CD4-positive, alpha-beta T cell treated with Interleukin-1 beta for 1 hour (primary cell): ENCODE measurements at regions not wholly inside any gene's neighbourhood (a gene's known extent, or its start where the extent isn't known, plus 50 kb on each side); places are given as distances from the start of the nearest gene placed in this dataset.
"Not testable (repeated sequence)": the region's sequence is repeated elsewhere in the genome, so short reads cannot be mapped to it uniquely, and the experiment has no call there.

Experiments
- DNase-seq, 2 donors: peaks; one replicate each; pipeline ENCODE4 v3.0.0-alpha.2; 2020 to 2022

- DNase-seq = no peak
These were observed 513.4 kb downstream of the ZNF385D start for GRCh38 chr3:21237638-21238037.

DNA sequence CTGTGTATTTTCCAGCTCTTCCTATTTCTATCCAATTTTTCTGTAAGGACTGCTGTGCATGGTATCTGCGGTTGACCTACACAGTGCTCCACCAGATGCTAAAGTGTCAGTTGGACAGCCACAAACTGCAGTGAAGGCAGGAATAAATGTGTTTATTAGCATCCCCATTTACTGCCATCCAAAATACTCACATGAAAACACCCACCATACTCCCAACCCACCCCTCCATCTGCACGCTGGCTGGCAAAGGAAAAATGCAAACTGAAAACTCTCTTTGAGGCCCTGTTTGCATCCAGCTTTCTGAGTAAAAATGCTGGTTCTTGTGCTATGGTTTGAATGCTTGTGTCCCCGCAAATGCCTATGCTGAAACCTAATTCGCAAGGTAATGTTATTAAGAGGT is 515.5 kb downstream of the ZNF385D start:
- no peak for DNase-seq

- no peak for DNase-seq
These were observed 516.1 kb downstream of the ZNF385D start for GRCh38 chr3:21234933-21235332.

DNA sequence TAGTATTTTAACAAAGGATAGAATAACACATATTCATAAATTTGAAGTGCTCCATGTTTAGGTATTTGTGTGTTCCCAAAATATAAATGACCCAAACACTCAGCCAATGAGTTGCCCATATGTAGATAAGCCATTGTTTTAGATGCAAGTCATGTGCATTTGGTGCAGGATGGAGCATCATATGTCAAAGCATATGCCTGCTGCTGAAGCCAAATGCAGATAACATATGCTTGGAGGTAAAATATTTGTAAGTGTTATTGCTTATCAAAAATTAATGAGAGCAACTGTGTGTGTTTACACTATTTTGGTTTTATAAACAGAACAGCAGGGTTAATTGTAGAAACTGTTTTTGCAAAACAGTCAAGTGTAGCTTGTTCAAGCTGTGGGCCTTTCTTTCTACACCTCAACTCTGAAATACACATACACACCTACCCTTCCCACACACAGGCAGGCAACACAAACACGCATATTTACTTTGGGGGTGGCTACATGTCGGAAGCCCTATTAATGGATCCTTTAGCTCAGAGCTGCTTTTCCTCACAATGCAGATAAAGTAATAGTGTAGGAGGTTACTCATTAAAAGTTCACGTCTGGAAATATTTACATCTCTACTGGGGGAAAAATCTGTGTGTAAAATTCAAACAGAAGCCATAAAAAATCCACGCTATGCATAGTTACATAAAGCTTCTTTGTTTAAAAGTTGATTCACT is 521.4 kb downstream of the ZNF385D start:
- no peak for DNase-seq

GRCh38 chr3:21226086-21226485 is 524.9 kb downstream of the ZNF385D start:
- DNase-seq = no peak

DNA sequence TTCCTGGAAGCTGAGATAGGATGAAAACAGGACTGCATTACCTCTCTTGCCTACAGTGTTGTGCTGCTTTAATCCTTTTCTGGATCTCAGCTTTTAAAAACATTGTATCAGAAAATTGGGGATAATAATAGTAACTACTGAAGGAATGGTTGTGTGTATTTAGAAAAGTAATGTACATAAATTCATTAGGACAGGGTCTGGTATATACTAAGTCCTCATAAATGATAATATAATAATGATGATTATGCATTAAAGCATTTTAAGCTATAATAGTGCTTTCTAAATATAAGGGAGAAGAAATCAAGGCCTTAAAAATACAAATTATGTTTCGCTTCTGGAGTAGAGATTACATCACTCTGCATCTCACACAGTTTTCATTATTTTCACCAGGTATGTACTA is 530.1 kb downstream of the ZNF385D start:
- no peak for DNase-seq

GRCh38 chr3:21216598-21216997 is 534.4 kb downstream of the ZNF385D start:
- DNase-seq = no peak

GRCh38 chr3:21204122-21204521 is 546.9 kb downstream of the ZNF385D start:
- not testable (repeated sequence) for DNase-seq

DNA sequence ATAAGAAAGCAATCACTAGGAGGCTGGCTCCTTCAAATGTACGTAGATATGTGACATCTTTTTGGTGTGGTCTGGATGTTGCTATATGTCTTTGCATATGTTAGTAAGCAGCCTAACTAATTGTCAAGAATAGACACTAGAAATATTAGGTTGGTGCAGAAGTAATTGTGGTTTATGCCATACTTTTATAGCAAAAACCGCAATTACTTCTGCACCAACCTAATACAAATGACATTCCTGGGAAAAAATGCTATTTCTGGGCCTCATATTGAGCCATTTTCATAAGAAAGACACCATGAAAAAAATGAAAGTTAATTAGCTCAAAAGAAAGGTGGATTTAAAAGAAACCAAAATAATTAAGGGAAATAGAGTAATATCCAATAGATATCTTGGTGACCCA is 555.8 kb downstream of the ZNF385D start:
- DNase-seq = no peak

GRCh38 chr3:21194036-21194435 is 557.0 kb downstream of the ZNF385D start:
- DNase-seq = not testable (repeated sequence)

- DNase-seq = no peak
These were observed 562.6 kb downstream of the ZNF385D start for GRCh38 chr3:21188459-21188858.

GRCh38 chr3:21185816-21186314 is 565.1 kb downstream of the ZNF385D start:
- no peak for DNase-seq

GRCh38 chr3:21174461-21174860 is 576.5 kb downstream of the ZNF385D start:
- DNase-seq = no peak

GRCh38 chr3:21170964-21171363 is 580.0 kb downstream of the ZNF385D start:
- DNase-seq = no peak

DNA sequence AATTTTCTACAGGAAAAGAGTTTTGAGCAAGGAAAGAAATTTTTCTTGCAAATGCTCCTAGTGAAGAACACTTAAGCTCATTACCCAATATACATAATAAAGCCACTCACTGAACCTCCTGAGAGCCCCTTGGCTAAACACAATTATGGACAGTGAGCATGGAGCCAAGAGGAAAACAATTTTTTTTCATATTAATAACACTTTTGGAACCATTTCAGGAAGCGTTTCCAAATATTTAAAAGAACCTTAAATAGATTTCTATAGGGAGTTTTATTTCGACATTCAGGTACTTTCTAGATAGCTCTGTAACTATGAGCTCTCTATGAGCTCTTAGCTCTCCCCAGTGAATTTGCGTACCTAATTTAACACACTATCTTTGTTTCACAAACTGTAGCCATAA is 581.1 kb downstream of the ZNF385D start:
- DNase-seq = no peak

DNA sequence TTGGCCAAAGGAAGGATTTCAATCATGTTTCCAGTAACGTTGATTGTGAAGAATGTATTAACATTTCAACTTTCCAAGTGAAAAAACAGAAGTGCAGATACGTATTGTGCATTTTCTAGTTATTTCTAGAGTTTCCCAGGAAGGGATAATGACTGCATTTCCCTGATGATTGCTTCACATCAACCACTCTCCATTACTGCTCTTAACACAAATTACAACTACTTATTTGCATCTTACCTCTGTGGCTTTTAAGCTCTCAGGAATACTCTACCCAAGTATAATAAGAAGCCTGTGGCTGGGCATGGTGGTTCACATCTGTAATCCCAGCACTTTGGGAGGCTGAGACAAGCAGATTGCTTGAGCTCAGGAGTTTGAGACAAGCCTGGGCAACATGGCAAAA is 582.5 kb downstream of the ZNF385D start:
- DNase-seq = no peak

DNA sequence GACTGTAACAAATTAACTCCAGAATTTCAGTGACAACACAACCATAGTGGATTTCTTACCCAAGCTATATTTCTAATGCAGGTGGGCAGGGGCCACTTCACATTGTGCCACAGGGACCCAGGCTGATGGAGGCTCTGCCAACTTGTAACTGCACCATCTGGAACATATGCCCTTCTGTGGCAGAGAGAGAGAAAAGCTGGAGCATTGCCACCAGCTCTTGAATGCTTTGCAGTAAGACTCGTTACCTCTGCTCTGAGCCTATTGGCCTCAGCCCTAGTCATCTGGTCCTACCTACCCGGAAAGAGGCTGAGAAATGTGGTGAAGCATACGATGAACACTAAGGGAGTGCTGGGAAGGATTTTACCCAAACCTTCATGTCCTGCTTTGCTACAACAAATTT is 587.1 kb downstream of the ZNF385D start:
- no peak for DNase-seq

- no peak for DNase-seq
These were observed 591.5 kb downstream of the ZNF385D start for GRCh38 chr3:21159543-21159906.

DNA sequence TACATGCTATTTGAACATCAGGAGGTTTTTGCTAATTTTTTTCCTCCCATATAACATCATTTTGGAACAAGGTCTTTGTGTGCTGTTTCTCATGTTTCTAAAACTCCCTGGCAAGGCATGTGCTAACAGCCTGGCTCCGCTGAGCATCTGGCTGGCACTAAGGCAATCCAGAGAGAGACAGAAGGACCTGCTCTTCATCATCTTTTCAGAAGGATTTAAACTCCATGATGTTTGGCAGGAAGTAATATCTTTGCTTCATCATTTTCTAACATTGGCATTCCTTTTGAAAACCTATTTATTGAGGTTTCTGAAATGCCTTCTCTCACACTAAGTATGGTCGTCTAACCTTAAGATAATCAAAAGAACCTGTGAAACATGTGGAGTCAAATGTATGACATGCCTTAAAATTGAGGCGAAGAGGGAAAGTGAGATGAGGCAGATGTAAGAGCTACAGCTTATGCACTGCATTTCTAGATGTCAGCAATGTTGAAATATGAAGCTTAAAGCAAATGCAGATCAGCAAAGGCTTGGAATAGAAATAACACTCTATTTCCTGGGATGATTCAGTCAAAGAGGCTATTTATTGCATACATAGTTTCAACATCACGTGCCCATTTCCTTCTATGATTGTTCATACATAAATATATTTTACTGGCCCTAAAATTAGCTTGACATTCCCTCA is 592.0 kb downstream of the ZNF385D start:
- DNase-seq = no peak

DNA sequence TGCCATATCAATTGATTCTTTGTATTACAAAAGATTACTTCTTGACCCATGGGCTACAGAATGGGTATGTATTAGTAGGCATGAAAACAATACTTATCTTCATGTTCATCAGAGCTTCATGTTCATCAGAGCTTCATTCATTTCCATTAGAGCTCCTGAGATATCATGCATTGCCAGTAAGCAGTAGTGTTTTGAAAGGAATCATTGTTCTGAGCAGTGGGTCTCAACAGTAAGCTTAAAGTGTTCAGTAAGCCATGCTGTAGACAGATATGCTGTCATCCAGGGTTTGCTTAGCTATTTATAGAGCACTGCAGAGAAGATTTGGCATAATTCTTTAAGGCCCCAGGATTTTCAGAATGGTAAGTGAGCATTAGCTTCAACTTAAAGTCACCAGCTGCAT is 596.1 kb downstream of the ZNF385D start:
- no peak for DNase-seq

- no peak for DNase-seq
These were observed 598.5 kb downstream of the ZNF385D start for GRCh38 chr3:21152555-21152954.

DNA sequence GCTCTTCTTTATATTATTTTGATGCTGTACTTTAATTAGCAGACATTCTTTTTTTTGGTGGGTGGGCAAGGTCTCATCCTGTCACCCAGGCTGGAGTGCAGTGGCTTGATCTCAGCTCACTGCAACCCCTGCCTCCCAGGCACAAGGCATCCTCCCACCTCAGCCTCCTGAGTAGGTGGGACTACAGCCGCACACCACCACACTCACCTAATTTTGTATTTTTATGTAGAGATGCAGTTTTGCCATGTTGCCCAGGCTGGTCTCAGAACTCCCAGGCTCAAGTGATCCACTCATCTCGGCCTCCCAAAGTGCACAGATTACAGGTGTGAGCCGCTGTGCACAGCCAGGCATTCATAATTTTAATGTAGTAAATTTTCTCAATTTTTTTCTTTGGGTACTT is 608.1 kb downstream of the ZNF385D start:
- no peak for DNase-seq

- no peak for DNase-seq
These were observed 609.0 kb downstream of the ZNF385D start for GRCh38 chr3:21142031-21142430.

GRCh38 chr3:21140785-21141184 is 610.2 kb downstream of the ZNF385D start:
- DNase-seq = no peak

DNA sequence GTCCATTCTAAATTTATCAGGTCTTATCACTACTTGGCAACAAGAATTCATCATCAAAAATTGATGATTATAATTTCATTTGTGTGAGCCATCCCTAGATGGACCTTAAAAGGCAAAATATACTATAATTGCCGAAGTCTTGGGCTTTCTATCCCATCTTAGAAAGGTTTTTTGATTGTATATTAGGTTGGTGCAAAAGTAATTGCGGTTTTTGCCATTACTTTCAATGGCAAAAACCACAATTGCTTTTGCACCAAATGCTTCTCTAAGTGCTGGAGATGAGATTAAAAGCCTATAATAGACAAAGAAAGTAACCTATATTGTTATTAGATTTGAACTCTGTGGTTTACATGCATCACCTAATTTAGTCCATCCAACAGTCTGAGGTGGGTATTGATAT is 612.9 kb downstream of the ZNF385D start:
- DNase-seq = no peak
